ENCODE measurements at regions not wholly inside any gene's neighbourhood (a gene's known extent, or its start where the extent isn't known, plus 50 kb on each side); places are given as distances from the start of the nearest gene placed in this dataset.
"Not testable (repeated sequence)": the region's sequence is repeated elsewhere in the genome, so short reads cannot be mapped to it uniquely, and the experiment has no call there.

GRCh38 chr2:61597300-61598289 lies 59.4 kb upstream of the XPO1 start:
- H3K9me3 ChIP-seq, result no peaks in the 10 kb centered on the region
- H3K27ac ChIP-seq, result no peak overlapping the region
- FAIRE-seq (no peak), DNase-seq (no peak), ATAC-seq (no peak)
- no peaks in the 10 kb centered on the region for H3K4me1 ChIP-seq
- no peaks in the 10 kb centered on the region for H3K36me3 ChIP-seq
- no peaks in the 10 kb centered on the region for H3K27me3 ChIP-seq
- intact Hi-C loops (cut with DNase I), result no loop called here
- TF ChIP-seq CTCF (IDR thresholded peaks at IDR 0.05), result no peak
- no peak overlapping the region for H3K4me3 ChIP-seq
- 90 to 92% methylated on average over 9 of the region's 9 CpGs for WGBS, 2 donors

GRCh38 chr2:61594201-61594600 lies 56.0 kb upstream of the XPO1 start:
- H3K4me1 ChIP-seq; H3K9me3 ChIP-seq; H3K27me3 ChIP-seq; H3K4me3 ChIP-seq; H3K27ac ChIP-seq; DNase-seq; H3K36me3 ChIP-seq; ATAC-seq; FAIRE-seq; intact Hi-C loops (cut with DNase I): not testable (repeated sequence)
- 88 to 89% methylated on average over 7 of the region's 7 CpGs for WGBS, 2 donors

GRCh38 chr2:61593648-61594047 lies 55.5 kb upstream of the XPO1 start:
- intact Hi-C loops (cut with DNase I); H3K4me1 ChIP-seq; H3K9me3 ChIP-seq; ATAC-seq; FAIRE-seq; H3K36me3 ChIP-seq; H3K4me3 ChIP-seq; DNase-seq; H3K27me3 ChIP-seq; H3K27ac ChIP-seq: not testable (repeated sequence)
- WGBS, 2 donors, result 34 to 42% methylated on average over 3 of the region's 3 CpGs

- 95 to 96% methylated on average over 2 of the region's 2 CpGs for WGBS, 2 donors
- no peak for TF ChIP-seq CTCF (IDR thresholded peaks at IDR 0.05)
- Histone ChIP-seq H3K27me3 (no peaks in the 10 kb centered on the region), H3K9me3 (no peaks in the 10 kb centered on the region), H3K27ac (no peak overlapping the region), H3K36me3 (no peaks in the 10 kb centered on the region), H3K4me3 (no peak overlapping the region), H3K4me1 (no peaks in the 10 kb centered on the region)
- no peak for ATAC-seq
- no peak for DNase-seq
- intact Hi-C loops (cut with DNase I), result no loop called here
- no peak for FAIRE-seq
These were observed 52.1 kb upstream of the XPO1 start for GRCh38 chr2:61590214-61590613.

- Histone ChIP-seq H3K27ac (no peak overlapping the region), H3K9me3 (no peaks in the 10 kb centered on the region), H3K4me3 (no peak overlapping the region), H3K36me3 (no peaks in the 10 kb centered on the region), H3K27me3 (no peaks in the 10 kb centered on the region), H3K4me1 (no peaks in the 10 kb centered on the region)
- intact Hi-C loops (cut with DNase I), result no loop called here
- ATAC-seq (no peak), DNase-seq (no peak), FAIRE-seq (no peak)
- WGBS, 2 donors, result 90 to 94% methylated on average over 2 of the region's 2 CpGs
- no peak for TF ChIP-seq CTCF (IDR thresholded peaks at IDR 0.05)
These were observed 50.4 kb upstream of the XPO1 start for GRCh38 chr2:61588566-61588965.

Data from pancreas (tissue), 10 donors.